ENCODE measurements at regions not wholly inside any gene's neighbourhood (a gene's known extent, or its start where the extent isn't known, plus 50 kb on each side); places are given as distances from the start of the nearest gene placed in this dataset.

DNA sequence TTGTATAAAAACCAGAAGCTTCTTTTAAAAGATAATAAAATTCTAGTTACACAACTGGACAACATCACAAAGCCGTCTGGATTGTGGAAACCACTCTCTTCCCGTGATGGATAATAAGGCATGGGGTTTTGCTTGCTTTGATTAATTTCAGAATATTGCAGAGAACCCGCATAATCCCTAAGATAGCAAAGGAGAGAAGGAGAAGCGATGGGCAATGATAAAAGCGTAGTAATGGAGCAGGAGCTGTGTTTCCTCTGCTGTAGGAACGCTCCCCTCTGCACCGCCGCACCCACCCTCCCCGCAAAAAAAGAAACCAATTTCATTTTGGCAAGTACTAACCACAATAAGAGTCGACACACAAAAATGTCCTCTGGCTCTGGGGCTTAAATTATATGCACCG lies 340.9 kb upstream of the PSMD7 start:
- H2AFZ ChIP-seq (replicated peaks; ENCODE audit: low read length, poor library complexity), result no peak overlapping the region
- H3K27me3 ChIP-seq (ENCODE audit: control insufficient read depth, insufficient read depth, low read length), result no peaks in the 10 kb centered on the region
- in situ Hi-C loops (cut with MboI; ENCODE audit: low sequenced_read_pairs) (no loop called here), intact Hi-C loops (cut with micrococcal nuclease) (loop anchor here (1.0 to 10.0 kb wide), 6 partner anchors 271 to 1830 kb away; no protein-coding TSS in a partner anchor), dilution Hi-C loops (cut with HindIII; ENCODE audit: low sequenced_read_pairs, unreplicated experiment) (no loop called here)
- H4K8ac ChIP-seq (ENCODE audit: low read depth in 2 of 2, low read length in 2 of 2), result no peak overlapping the region
- H3K79me1 ChIP-seq (ENCODE audit: low read depth in 1 of 2, low read length in 2 of 2), result no peaks in the 10 kb centered on the region
- no peak overlapping the region for H3K9ac ChIP-seq (ENCODE audit: low read depth, low read length)
- no peak overlapping the region for H2BK20ac ChIP-seq (ENCODE audit: low read depth, low read length)
- H2BK120ac ChIP-seq (ENCODE audit: low read depth, low read length), result no peak overlapping the region
- no peak overlapping the region for H2BK15ac ChIP-seq (ENCODE audit: low read depth, low read length)
- no peak overlapping the region for H3K23ac ChIP-seq (ENCODE audit: low read depth, low read length)
- H3K4me1 ChIP-seq (ENCODE audit: control insufficient read depth, insufficient read depth, low read length), result peaks cover 1% of the 10 kb centered on the region; the same call in 1 of the 2 replicates
- ChIA-PET POLR2A (ENCODE audit: unreplicated experiment) (no interaction called here), CTCF (interaction anchor here (0.6 to 1.4 kb wide), 3 partner anchors 12 to 320 kb away, joined by 3 to 7 read pairs (median 6); no protein-coding TSS in a partner anchor)
- no peak overlapping the region for H3K4ac ChIP-seq (ENCODE audit: low read depth, low read length)
- H2AK5ac ChIP-seq (ENCODE audit: low read depth, low read length), result no peak overlapping the region
- no TSS peak for BruUV-seq (replicated peaks)
- H4K5ac ChIP-seq (ENCODE audit: low read depth, low read length), result no peak overlapping the region
- H3K27ac ChIP-seq (ENCODE audit: insufficient read depth, low read length), result no peak overlapping the region
- no peak overlapping the region for H3K56ac ChIP-seq (ENCODE audit: extremely low read depth, insufficient read depth, low read length)
- DNase-seq (no peak), ATAC-seq (ENCODE audit: low read depth) (no peak)
- H4K91ac ChIP-seq (ENCODE audit: insufficient read depth, low read depth, low read length), result no peak overlapping the region
- no CpG with 5 or more reads among the region's 11 CpGs for WGBS, 2 experiments (ENCODE audit: extremely low coverage in 2 of 2, insufficient read length in 1 of 2)
- TF ChIP-seq USF2 (IDR thresholded peaks at IDR 0.05; ENCODE audit: low read depth, low read length), result no peak
- no peak for TF ChIP-seq CEBPB (IDR thresholded peaks at IDR 0.05; ENCODE audit: low read depth, low read length)
- TF ChIP-seq BHLHE40 (IDR thresholded peaks at IDR 0.05; ENCODE audit: low read depth, low read length), result no peak
- no peak for TF ChIP-seq NFE2L2 (IDR thresholded peaks at IDR 0.05; ENCODE audit: low read depth, low read length)
- no peak for TF ChIP-seq ELK1 (IDR thresholded peaks at IDR 0.05; ENCODE audit: borderline replicate concordance, low read depth, low read length)
- TF ChIP-seq CHD1 (IDR thresholded peaks at IDR 0.05; ENCODE audit: low read depth, low read length), result no peak
- no peak for TF ChIP-seq POLR2A (IDR thresholded peaks at IDR 0.05; ENCODE audit: low read depth, low read length)
- no peak overlapping the region for H3K14ac ChIP-seq (replicated peaks; ENCODE audit: low read depth, low read length)
- no peaks in the 10 kb centered on the region for H3K9me1 ChIP-seq (ENCODE audit: insufficient read depth, low read length)
- no peak overlapping the region for H2AK9ac ChIP-seq (replicated peaks; ENCODE audit: low read depth, low read length, poor library complexity)
- H3K18ac ChIP-seq (ENCODE audit: low read depth, low read length), result no peak overlapping the region
- H3K9me3 ChIP-seq (ENCODE audit: control insufficient read depth, insufficient read depth, low read length), result no peaks in the 10 kb centered on the region
- no peak overlapping the region for H3K4me3 ChIP-seq (ENCODE audit: insufficient read depth, low read depth, low read length)
- H3K36me3 ChIP-seq (ENCODE audit: control insufficient read depth, insufficient read depth, low read length), result no peaks in the 10 kb centered on the region
- no peaks in the 10 kb centered on the region for H4K20me1 ChIP-seq (ENCODE audit: insufficient read depth, low read length)
- H3K4me2 ChIP-seq (ENCODE audit: low read depth, low read length), result no peak overlapping the region
- H2BK5ac ChIP-seq (ENCODE audit: low read depth, low read length, poor library complexity, severe bottlenecking), result no peak overlapping the region
